H1 (cell line): ENCODE measurements at regions not wholly inside any gene's neighbourhood (a gene's known extent, or its start where the extent isn't known, plus 50 kb on each side); places are given as distances from the start of the nearest gene placed in this dataset.

Experiments used
- KDM1A ChIP-seq: fragments of 200-600, 300-600 bp; sonication (generic); IDR thresholded peaks from 2 replicates; pipeline ENCODE4 v1.7.1; 2016; ENCODE audit warnings: mild to moderate bottlenecking, low read length, borderline replicate concordance
- SIX5 ChIP-seq: IDR thresholded peaks from 2 replicates; pipeline ENCODE4 v1.6.1; 2011; ENCODE audit warnings: mild to moderate bottlenecking, low read depth, low read length
- TBP ChIP-seq: IDR thresholded peaks from 2 replicates; pipeline ENCODE4 v1.6.1; 2011; ENCODE audit warnings: low read depth, low read length, improper control_type of control experiment

- no peak for TF ChIP-seq KDM1A
- no peak for TF ChIP-seq TBP
- no peak for TF ChIP-seq SIX5
These were observed 116.6 kb upstream of the CST7 start (continued) for GRCh38 chr20:24832518-24832917.
